Thymus (tissue), 11 donors: ENCODE measurements at regions not wholly inside any gene's neighbourhood (a gene's known extent, or its start where the extent isn't known, plus 50 kb on each side); places are given as distances from the start of the nearest gene placed in this dataset.

Source experiments
- DNase-seq, 9 donors: peaks; one replicate each; pipeline ENCODE4 v3.0.0-alpha.2; 2013; ENCODE audit warnings: low spot score in 9 of 9, low read depth in 6 of 9, missing footprints in 1 of 9
- H3K27ac ChIP-seq, 2 donors: one replicate each; pipeline ENCODE4 v1.5.1; 2013; ENCODE audit warnings: control low read depth in 1 of 2, low read depth in 1 of 2, low read length in 1 of 2, mild to moderate bottlenecking in 1 of 2, moderate library complexity in 1 of 2
- H3K27me3 ChIP-seq, 2 donors: one replicate each; pipeline ENCODE4 v1.5.1; 2013; ENCODE audit warnings: low read length in 1 of 2; ENCODE audit not compliant: control insufficient read depth in 2 of 2, insufficient read depth in 1 of 2
- H3K36me3 ChIP-seq, 2 donors: one replicate each; pipeline ENCODE4 v1.5.1; 2013; ENCODE audit warnings: low read length in 1 of 2, mild to moderate bottlenecking in 1 of 2, moderate library complexity in 1 of 2; ENCODE audit not compliant: control insufficient read depth in 2 of 2, insufficient read depth in 2 of 2
- H3K4me1 ChIP-seq, 2 donors: one replicate each; pipeline ENCODE4 v1.5.1; 2013; ENCODE audit warnings: low read length in 2 of 2; ENCODE audit not compliant: control insufficient read depth in 2 of 2, insufficient read depth in 2 of 2
- H3K4me3 ChIP-seq, 2 donors: one replicate each; pipeline ENCODE4 v1.5.1; 2013; ENCODE audit warnings: low read length in 2 of 2, control low read depth in 1 of 2, mild to moderate bottlenecking in 1 of 2
- H3K9me3 ChIP-seq, 2 donors: one replicate each; pipeline ENCODE4 v1.5.1; 2013; ENCODE audit warnings: low read length in 1 of 2, mild to moderate bottlenecking in 1 of 2; ENCODE audit not compliant: control insufficient read depth in 2 of 2, insufficient read depth in 1 of 2
- WGBS: extraction: QIAGEN DNeasy Blood & Tissue Kit; methylation state at CpG from one replicate; pipeline ENCODE4 v1.1.7; 2013; 5-methylcytosine and 5-hydroxymethylcytosine counted together
- donor health status: healthy.

- Histone ChIP-seq H3K4me3 (no peak overlapping the region), H3K36me3 (no peaks in the 10 kb centered on the region), H3K4me1 (no peaks in the 10 kb centered on the region), H3K27me3 (no peaks in the 10 kb centered on the region), H3K27ac (no peak overlapping the region), H3K9me3 (no peaks in the 10 kb centered on the region)
- DNase-seq, result peak in 1 of 9 donors; percentile 12
- WGBS, result 91% methylated on average over 4 of the region's 4 CpGs
These were observed 168.3 kb upstream of the DUSP10 start for GRCh38 chr1:221910222-221910621.

GRCh38 chr1:221908573-221908972 is 166.7 kb upstream of the DUSP10 start:
- no peaks in the 10 kb centered on the region for H3K27me3 ChIP-seq
- no peak overlapping the region for H3K4me3 ChIP-seq
- no peaks in the 10 kb centered on the region for H3K36me3 ChIP-seq
- peaks cover 0 to 2% of the 10 kb centered on the region in 2 donors for H3K9me3 ChIP-seq
- no peak for DNase-seq
- no peak overlapping the region for H3K27ac ChIP-seq
- 96% methylated on average over 4 of the region's 4 CpGs for WGBS
- no peaks in the 10 kb centered on the region for H3K4me1 ChIP-seq

- DNase-seq, result no peak
- H3K36me3 ChIP-seq, result no peaks in the 10 kb centered on the region
- H3K4me3 ChIP-seq, result no peak overlapping the region
- H3K27me3 ChIP-seq, result no peaks in the 10 kb centered on the region
- WGBS, result 96% methylated on average over 8 of the region's 8 CpGs
- H3K4me1 ChIP-seq, result no peaks in the 10 kb centered on the region
- H3K9me3 ChIP-seq, result peaks cover 0 to 10% of the 10 kb centered on the region in 2 donors
- no peak overlapping the region for H3K27ac ChIP-seq
These were observed 165.5 kb upstream of the DUSP10 start for GRCh38 chr1:221907166-221907932.

GRCh38 chr1:221905802-221906201 is 163.9 kb upstream of the DUSP10 start:
- Histone ChIP-seq H3K27ac (no peak overlapping the region), H3K36me3 (no peaks in the 10 kb centered on the region), H3K4me3 (no peak overlapping the region), H3K27me3 (no peaks in the 10 kb centered on the region), H3K9me3 (peaks cover 0 to 10% of the 10 kb centered on the region in 2 donors), H3K4me1 (no peaks in the 10 kb centered on the region)
- no peak for DNase-seq
- 98% methylated on average over 2 of the region's 2 CpGs for WGBS

GRCh38 chr1:221904319-221904718 is 162.4 kb upstream of the DUSP10 start:
- Histone ChIP-seq H3K36me3 (no peaks in the 10 kb centered on the region), H3K27ac (no peak overlapping the region), H3K4me3 (no peak overlapping the region), H3K4me1 (no peaks in the 10 kb centered on the region), H3K27me3 (no peaks in the 10 kb centered on the region), H3K9me3 (peaks cover 0 to 10% of the 10 kb centered on the region in 2 donors)
- no peak for DNase-seq
- 96% methylated on average over 2 of the region's 2 CpGs for WGBS

- Histone ChIP-seq H3K4me1 (no peaks in the 10 kb centered on the region), H3K36me3 (no peaks in the 10 kb centered on the region), H3K9me3 (peaks cover 0 to 10% of the 10 kb centered on the region in 2 donors), H3K27ac (no peak overlapping the region), H3K4me3 (no peak overlapping the region), H3K27me3 (no peaks in the 10 kb centered on the region)
- DNase-seq, result no peak
- WGBS, result 85% methylated on average over 6 of the region's 6 CpGs
These were observed 161.7 kb upstream of the DUSP10 start for GRCh38 chr1:221903594-221903993.

GRCh38 chr1:221902961-221903360 is 161.1 kb upstream of the DUSP10 start:
- H3K36me3 ChIP-seq, result no peaks in the 10 kb centered on the region
- 89% methylated on average over 7 of the region's 7 CpGs for WGBS
- no peak overlapping the region for H3K27ac ChIP-seq
- H3K27me3 ChIP-seq, result no peaks in the 10 kb centered on the region
- H3K9me3 ChIP-seq, result peaks cover 0 to 10% of the 10 kb centered on the region in 2 donors
- H3K4me1 ChIP-seq, result no peaks in the 10 kb centered on the region
- no peak overlapping the region for H3K4me3 ChIP-seq
- DNase-seq, result no peak

- WGBS, result 98% methylated on average over 3 of the region's 3 CpGs
- DNase-seq, result no peak
- no peak overlapping the region for H3K4me3 ChIP-seq
- peaks cover 0 to 10% of the 10 kb centered on the region in 2 donors for H3K9me3 ChIP-seq
- no peaks in the 10 kb centered on the region for H3K27me3 ChIP-seq
- no peak overlapping the region for H3K27ac ChIP-seq
- H3K4me1 ChIP-seq, result no peaks in the 10 kb centered on the region
- H3K36me3 ChIP-seq, result no peaks in the 10 kb centered on the region
These were observed 158.8 kb upstream of the DUSP10 start for GRCh38 chr1:221900678-221901077.

- Histone ChIP-seq H3K9me3 (no peaks in the 10 kb centered on the region), H3K4me3 (no peak overlapping the region), H3K4me1 (no peaks in the 10 kb centered on the region), H3K27me3 (no peaks in the 10 kb centered on the region), H3K36me3 (no peaks in the 10 kb centered on the region), H3K27ac (no peak overlapping the region)
- no peak for DNase-seq
- 64% methylated on average over 3 of the region's 3 CpGs for whole genome bisulfite sequencing
These were observed 155.4 kb upstream of the DUSP10 start for GRCh38 chr1:221897321-221897721.
